ENCODE measurements at regions not wholly inside any gene's neighbourhood (a gene's known extent, or its start where the extent isn't known, plus 50 kb on each side); places are given as distances from the start of the nearest gene placed in this dataset.
"Not testable (repeated sequence)": the region's sequence is repeated elsewhere in the genome, so short reads cannot be mapped to it uniquely, and the experiment has no call there.

- DNase-seq (ENCODE audit: low spot score) = no peak
Measured at GRCh38 chr6:153564803-153565202, 433.7 kb upstream of the RGS17 start.

- DNase-seq (ENCODE audit: low spot score) = no peak
Measured at GRCh38 chr6:153563001-153563400, 431.9 kb upstream of the RGS17 start.

DNA sequence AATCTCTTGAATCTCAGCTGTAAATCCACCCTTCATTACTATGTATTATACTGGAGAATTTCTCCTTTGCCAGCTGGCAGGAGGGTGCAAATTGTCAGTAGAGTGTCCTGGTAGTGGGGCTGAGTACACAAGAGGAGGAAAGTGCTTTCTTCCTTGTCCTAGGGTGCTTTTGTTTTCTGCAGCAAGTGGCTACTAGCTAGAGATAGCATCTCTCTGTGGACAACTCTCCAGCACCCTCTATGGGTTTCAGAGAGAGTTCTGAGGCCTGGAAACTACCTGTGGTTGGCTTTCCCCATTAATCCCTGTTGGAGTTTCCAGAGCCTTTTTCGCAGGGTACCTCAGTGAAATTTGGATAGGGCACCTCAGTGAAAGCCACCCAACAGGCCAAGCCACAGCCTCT lies 422.5 kb upstream of the RGS17 start:
- no peak for DNase-seq (ENCODE audit: low spot score)

GRCh38 chr6:153539602-153540001 lies 408.5 kb upstream of the RGS17 start:
- no peak for DNase-seq (ENCODE audit: low spot score)

GRCh38 chr6:153538491-153538890 lies 407.4 kb upstream of the RGS17 start:
- no peak for DNase-seq (ENCODE audit: low spot score)

DNA sequence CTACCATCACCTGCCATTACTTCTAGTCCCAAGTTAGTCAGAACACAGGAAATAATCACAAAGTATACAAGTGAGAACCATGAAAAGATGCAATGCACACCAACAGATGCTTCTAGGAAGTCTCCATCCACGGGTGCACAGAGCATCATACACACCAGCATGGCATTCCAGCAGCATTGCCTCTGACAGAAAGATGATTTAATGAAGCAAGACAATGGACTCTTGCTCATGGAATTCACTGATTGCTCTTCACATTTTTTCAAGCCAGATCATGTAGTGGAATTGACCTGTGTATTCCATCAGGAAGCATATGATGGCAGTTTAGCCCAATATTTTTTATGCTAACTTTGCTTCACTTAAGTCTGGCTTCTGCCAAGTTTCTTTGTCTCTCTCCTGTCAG lies 406.3 kb upstream of the RGS17 start:
- no peak for DNase-seq (ENCODE audit: low spot score)

DNA sequence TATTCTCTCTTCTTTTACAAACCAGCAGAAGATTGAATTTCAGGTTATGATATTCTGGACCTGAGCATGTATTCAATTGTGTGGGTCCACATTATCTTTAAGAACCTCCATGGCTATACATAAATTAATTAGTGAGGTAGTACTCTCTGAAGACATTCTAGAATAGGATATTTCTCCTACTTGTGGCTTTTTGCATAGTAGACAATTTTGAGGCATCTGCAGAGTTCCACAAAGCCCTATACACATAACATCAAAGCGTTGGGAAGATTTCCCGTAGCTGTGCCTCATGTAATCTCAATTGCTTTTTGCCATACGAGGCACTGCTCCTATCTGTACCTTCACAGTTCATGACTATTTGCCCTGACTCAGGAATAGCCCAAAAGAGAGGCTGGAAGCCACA lies 395.4 kb upstream of the RGS17 start:
- no peak for DNase-seq (ENCODE audit: low spot score)

DNA sequence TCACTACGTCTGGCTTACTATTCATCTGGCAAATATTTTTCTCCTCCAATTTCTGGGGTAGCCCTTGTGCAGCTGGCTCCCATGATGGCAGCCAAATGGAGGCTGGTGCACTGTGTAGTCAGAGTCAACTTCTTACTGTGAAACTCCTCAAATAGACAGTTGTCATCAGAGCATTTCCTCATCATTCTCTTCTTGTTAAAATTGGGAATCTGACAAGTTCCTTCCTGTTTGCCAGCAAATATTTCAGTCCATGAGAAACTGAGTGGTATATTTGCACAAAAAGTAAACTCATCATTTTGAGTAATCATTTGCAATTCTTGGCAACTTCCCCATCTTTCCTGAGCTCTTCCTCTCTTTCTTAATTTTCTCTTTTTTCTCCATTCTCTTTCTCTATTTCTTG lies 394.9 kb upstream of the RGS17 start:
- DNase-seq (ENCODE audit: low spot score) = no peak

DNA sequence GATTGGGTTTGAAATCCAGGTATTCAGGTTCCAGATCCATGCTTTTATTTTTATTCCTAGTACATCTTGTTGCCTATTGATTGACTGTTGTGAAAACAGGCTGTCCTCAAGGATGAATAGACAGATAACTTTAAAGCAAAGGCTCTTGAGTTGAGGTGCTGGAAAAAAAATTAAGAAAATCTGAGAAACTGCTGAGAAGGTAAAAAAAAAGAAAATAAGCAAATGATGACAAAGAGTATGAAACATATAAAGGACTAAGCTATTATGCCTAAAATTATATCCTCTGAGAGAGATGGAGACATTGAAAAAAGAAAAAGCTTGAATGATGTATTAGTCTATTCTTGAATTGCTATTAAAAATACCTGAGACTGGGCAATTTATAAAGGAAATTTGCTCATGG lies 392.3 kb upstream of the RGS17 start:
- no peak for DNase-seq (ENCODE audit: low spot score)

DNA sequence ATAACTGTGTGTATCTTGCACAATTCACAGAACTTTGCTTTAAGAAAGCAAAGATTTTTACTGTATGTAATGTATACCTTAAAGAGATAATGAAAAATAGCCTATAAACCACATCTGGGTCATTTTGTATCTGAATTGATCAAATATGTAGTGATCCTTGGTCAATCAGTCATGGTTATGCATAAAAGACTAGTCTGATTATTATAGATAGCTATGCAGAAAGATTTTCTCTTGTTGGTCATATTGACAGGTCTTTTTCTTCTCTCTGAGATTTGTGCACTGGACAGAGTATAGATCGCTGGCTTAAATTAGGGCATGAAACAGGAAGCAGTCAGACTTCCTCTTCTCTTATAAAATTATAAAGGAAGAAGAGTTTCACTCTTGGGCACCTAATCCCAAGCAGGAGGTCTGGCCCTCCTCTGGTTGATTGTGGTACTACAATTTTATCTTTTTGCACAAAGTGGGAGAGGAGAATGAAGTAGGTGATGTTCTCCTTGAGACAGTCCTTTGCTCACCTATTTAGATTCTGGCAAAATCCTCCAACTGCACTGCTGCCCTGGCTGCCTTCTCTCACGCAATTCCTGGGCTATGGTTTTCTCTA lies 380.9 kb upstream of the RGS17 start:
- DNase-seq (ENCODE audit: low spot score) = no peak

DNA sequence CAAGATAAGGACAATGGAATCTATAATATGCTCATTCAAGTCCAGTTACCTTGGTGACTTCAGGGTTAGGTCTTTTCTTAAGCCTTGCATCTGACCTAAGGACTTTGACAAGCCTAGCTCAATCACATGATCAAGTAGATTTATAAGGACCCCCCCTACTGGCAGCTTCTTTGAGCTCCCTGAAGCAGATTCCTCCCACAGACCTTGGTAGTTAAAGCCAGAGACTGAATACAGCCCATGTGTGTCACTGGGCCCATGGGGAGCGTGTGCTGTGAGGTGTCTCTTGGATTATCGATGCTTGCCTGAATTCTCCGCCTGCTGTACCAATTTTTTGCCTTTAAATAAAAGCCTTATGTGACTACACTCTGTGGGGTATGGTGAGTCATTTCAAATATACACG lies 372.7 kb upstream of the RGS17 start:
- DNase-seq (ENCODE audit: low spot score) = no peak

DNA sequence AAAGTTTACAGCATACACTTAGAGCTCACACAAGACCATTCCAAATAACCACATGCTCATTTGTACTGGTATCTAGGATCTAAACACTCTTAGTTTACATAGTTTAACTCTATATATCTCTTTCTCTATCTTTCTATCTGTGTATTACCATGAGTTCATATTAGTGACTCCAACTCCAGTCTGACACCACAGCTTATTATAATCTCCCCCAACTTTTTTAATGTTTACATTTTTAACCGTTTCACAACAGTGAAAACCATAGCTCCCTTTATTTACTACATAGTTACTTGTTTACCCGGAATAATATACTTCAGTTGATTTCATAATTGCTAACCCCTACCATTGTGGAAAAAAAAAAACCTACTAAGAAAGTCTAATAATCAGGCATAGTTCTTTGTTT lies 362.4 kb upstream of the RGS17 start:
- DNase-seq (ENCODE audit: low spot score) = no peak

DNA sequence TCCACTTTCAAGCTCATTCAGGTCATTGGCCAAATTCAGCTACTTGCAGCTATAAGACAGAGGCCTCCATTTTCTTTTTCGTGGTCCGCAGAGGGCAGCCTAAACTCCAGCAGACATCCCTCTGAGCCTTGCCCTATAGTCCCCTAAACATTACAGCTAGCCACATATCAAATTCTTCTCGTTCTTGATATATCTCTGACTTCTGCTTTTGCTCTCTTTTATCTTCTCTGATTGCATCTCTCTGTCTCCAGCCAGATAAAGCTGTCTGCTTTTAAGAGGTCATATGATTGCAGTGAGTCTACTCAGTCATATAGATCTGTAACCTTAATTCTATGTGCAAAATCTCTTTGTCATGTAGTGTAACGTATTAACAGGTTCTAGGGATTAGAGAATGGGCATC lies 358.4 kb upstream of the RGS17 start:
- DNase-seq (ENCODE audit: low spot score) = no peak

- DNase-seq (ENCODE audit: low spot score) = no peak
Measured at GRCh38 chr6:153488267-153488666, 357.2 kb upstream of the RGS17 start.

GRCh38 chr6:153485072-153485471 lies 354.0 kb upstream of the RGS17 start:
- no peak for DNase-seq (ENCODE audit: low spot score)

GRCh38 chr6:153484056-153484455 lies 353.0 kb upstream of the RGS17 start:
- DNase-seq (ENCODE audit: low spot score) = no peak

DNA sequence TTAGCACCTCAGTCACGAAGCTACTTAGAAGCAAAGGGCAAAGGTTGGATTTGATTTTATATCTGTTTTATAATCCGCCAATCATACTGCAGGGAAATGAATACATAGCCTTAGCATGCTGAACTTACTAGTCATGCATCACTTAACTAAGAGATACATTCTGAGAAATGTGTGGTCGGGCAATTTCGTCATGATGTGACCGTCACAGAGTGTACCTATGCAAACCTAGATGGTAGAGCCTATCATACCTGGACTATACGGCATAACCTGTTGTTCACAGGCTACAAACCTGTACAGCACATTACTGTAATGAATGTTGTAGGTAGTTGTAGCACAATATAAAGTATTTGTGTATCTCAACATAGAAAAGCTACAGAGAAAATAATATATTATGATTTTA lies 345.2 kb upstream of the RGS17 start:
- DNase-seq (ENCODE audit: low spot score) = no peak

DNA sequence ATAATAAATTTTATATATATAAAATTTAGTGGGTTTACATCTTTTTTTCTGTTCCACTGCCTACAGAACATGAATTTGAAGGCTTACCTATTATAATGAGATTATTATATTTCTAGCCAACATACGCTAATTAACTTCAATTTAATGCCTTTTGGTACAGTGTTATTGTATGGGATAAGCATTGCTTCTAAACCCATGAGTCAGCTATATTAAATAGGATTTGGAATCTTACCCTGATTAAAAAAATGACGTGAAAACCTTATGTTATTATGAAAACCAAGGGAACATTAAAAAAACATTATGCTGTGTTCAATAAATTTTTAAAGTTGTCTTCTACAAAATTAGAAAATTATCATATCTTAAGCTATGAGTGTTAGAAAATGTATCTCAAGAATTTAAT lies 334.0 kb upstream of the RGS17 start:
- no peak for DNase-seq (ENCODE audit: low spot score)

GRCh38 chr6:153449279-153449678 lies 318.2 kb upstream of the RGS17 start:
- no peak for DNase-seq (ENCODE audit: low spot score)

DNA sequence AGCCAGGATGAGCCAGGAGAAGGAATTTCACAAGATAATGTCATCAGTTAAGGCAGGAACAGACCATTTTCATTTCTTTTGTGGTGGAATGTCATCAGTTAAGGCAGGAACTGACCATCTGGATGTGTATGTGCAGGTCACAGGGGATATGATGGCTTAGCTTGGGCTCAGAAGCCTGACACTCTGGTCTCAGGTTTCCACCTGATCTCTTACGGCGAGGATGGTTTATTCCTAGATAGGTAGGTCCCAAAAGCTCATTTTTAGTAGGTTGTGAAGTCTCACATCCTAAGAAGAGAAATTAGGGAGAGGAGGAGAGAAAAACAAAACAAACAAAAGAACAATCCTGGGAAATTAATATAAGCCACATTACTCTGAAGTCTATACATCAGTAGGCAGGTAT lies 311.7 kb upstream of the RGS17 start:
- DNase-seq (ENCODE audit: low spot score) = not testable (repeated sequence)

- no peak for DNase-seq (ENCODE audit: low spot score)
Measured at GRCh38 chr6:153442096-153442495, 311.0 kb upstream of the RGS17 start.

- no peak for DNase-seq (ENCODE audit: low spot score)
Measured at GRCh38 chr6:153437193-153437592, 306.1 kb upstream of the RGS17 start.

DNA sequence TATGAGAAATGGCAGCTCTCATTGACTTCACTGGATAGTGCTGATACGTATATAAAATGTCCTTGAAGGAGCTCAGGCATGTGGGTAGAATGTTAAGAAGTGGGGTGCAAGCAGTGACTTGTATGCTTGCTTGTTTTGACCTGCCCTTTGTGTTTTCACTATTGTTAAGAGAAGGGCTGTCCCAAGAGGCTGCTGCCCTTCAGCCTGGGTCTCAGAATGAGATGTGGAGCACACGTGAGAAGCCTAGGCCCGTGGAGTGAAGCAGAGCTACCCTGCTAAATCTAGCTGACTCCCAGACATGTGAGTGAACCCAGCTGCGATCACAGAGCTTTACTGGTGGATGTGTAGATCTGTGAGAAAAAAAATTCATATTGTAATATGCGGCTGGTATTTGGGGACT lies 305.3 kb upstream of the RGS17 start:
- no peak for DNase-seq (ENCODE audit: low spot score)

- no peak for DNase-seq (ENCODE audit: low spot score)
Measured at GRCh38 chr6:153435787-153436186, 304.7 kb upstream of the RGS17 start.

DNA sequence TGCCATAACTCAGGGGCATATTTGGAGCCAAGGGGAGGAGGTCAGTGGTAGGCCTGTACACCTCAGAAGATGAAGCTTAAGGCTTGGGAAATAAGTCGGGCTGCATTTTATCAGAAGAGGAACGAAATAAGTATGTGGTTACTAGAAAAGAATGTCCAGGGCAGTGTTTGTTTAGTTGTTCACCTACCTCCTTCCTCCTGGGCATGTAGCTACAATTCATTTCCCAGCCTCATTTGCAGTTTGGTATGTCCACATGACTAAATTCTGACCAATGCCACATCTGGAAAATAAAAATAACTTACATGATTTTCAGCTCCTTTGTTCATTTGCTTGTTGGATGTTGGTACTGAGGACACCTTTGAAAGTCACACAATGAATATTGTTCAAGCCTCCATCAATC lies 294.5 kb upstream of the RGS17 start:
- no peak for DNase-seq (ENCODE audit: low spot score)

Measured in mucosa of gallbladder (tissue), 1 donor.